CD4-positive, alpha-beta T cell treated with Interleukin-2 at 100 ng/mL for 4 hours (primary cell): ENCODE measurements at regions not wholly inside any gene's neighbourhood (a gene's known extent, or its start where the extent isn't known, plus 50 kb on each side); places are given as distances from the start of the nearest gene placed in this dataset.

Source experiments
- DNase-seq: peaks from one replicate; pipeline ENCODE4 v3.0.0-alpha.2; 2020; ENCODE audit warnings: low spot score

GRCh38 chr6:144724818-144725217 is 439.7 kb downstream of the UTRN start:
- DNase-seq = no peak

- DNase-seq = no peak
These were observed 440.8 kb downstream of the UTRN start for GRCh38 chr6:144725736-144726522.

GRCh38 chr6:144728804-144729203 is 443.7 kb downstream of the UTRN start:
- no peak for DNase-seq

- no peak for DNase-seq
These were observed 444.4 kb downstream of the UTRN start for GRCh38 chr6:144729502-144729901.

- DNase-seq = no peak
These were observed 445.0 kb downstream of the UTRN start for GRCh38 chr6:144730088-144730645.

GRCh38 chr6:144731229-144731628 is 446.1 kb downstream of the UTRN start:
- no peak for DNase-seq

- no peak for DNase-seq
These were observed 451.6 kb downstream of the UTRN start for GRCh38 chr6:144736763-144737162.

GRCh38 chr6:144737998-144738397 is 452.9 kb downstream of the UTRN start:
- no peak for DNase-seq

GRCh38 chr6:144739873-144740272 is 454.7 kb downstream of the UTRN start:
- DNase-seq = no peak

- no peak for DNase-seq
These were observed 456.5 kb downstream of the UTRN start for GRCh38 chr6:144741659-144742058.

- DNase-seq = no peak
These were observed 457.6 kb downstream of the UTRN start for GRCh38 chr6:144742779-144743178.

- DNase-seq = no peak
These were observed 459.6 kb downstream of the UTRN start for GRCh38 chr6:144744720-144745119.

GRCh38 chr6:144745439-144745838 is 460.3 kb downstream of the UTRN start:
- no peak for DNase-seq

GRCh38 chr6:144746902-144747469 is 461.9 kb downstream of the UTRN start:
- DNase-seq = no peak

- no peak for DNase-seq
These were observed 464.1 kb downstream of the UTRN start for GRCh38 chr6:144749263-144749662.

- DNase-seq = no peak
These were observed 468.0 kb downstream of the UTRN start for GRCh38 chr6:144753023-144753705.

- no peak for DNase-seq
These were observed 471.3 kb downstream of the UTRN start for GRCh38 chr6:144756469-144756868.

- DNase-seq = no peak
These were observed 472.2 kb downstream of the UTRN start for GRCh38 chr6:144757299-144757698.

- no peak for DNase-seq
These were observed 472.6 kb downstream of the UTRN start for GRCh38 chr6:144757730-144758129.

GRCh38 chr6:144758602-144759001 is 473.5 kb downstream of the UTRN start:
- DNase-seq = peak; percentile 7

- DNase-seq = no peak
These were observed 477.3 kb downstream of the UTRN start for GRCh38 chr6:144762469-144762868.

GRCh38 chr6:144767051-144767450 is 481.9 kb downstream of the UTRN start:
- DNase-seq = no peak

GRCh38 chr6:144768551-144769075 is 483.5 kb downstream of the UTRN start:
- no peak for DNase-seq
